ENCODE measurements at regions not wholly inside any gene's neighbourhood (a gene's known extent, or its start where the extent isn't known, plus 50 kb on each side); places are given as distances from the start of the nearest gene placed in this dataset.

DNA sequence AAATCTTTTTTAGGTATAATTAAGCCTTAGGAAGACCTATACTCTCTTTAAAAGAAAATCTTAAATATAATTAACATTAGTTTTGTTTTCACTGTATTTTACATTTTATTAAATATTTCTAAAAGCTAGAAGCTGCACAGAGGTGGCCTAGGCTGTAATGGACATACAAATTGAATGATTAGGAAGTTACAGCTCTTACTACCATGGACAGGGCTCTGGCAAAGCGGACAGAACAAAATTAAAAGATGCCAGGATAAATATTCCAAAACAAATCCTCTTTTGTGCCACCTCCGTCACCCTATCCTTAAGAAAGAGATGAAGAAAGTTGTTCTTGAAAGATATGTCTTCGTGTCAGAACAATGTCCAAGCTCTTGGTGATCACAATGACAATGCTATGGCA is 376.5 kb downstream of the ETNK1 start:
- Histone ChIP-seq H3F3A (ENCODE audit: low read depth) (no peaks in the 10 kb centered on the region), H3K4me1 (ENCODE audit: insufficient read depth, low read length, poor library complexity, severe bottlenecking) (no peaks in the 10 kb centered on the region)

DNA sequence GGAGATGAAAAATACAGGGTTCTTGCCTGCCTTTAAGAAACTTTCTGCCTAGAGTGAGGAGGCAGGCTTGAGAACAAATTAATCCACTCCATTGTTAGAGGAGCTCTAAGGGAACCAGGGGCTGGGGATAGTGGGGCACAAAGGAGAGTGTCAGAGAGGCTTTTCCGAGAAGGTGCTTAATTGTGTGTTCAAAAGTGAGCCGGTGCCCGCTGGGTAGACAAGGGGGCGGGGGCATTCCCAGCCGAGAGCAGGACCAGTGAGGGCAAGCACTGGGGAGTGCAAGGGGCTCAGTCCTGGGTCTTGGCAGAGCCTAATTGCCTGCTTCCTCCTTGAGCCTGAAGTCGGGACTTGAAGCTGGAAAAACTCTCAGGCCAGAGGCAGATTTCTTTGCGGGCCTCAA is 377.4 kb downstream of the ETNK1 start:
- H2AFZ ChIP-seq (ENCODE audit: low read length): no peak overlapping the region
- H4K20me1 ChIP-seq (ENCODE audit: insufficient read depth, low read length, poor library complexity, severe bottlenecking): no peaks in the 10 kb centered on the region
- H3K9me3 ChIP-seq (ENCODE audit: insufficient read depth, low read depth, low read length): no peaks in the 10 kb centered on the region; the same call in 1 of the 2 replicates
- H3K27me3 ChIP-seq (ENCODE audit: insufficient read depth, low read length, poor library complexity, severe bottlenecking): no peaks in the 10 kb centered on the region
- no peaks in the 10 kb centered on the region for H3K79me2 ChIP-seq (ENCODE audit: insufficient read depth, low read length)
- H3F3A ChIP-seq (ENCODE audit: low read depth): no peaks in the 10 kb centered on the region
- no peak overlapping the region for H3K9ac ChIP-seq (ENCODE audit: low read depth, low read length, poor library complexity, severe bottlenecking)
- H3K9me2 ChIP-seq (replicated peaks; ENCODE audit: low read depth, low read length): no peaks in the 10 kb centered on the region
- H3K4me2 ChIP-seq (ENCODE audit: low read depth, low read length, poor library complexity, severe bottlenecking): no peak overlapping the region
- H3K4me1 ChIP-seq (ENCODE audit: insufficient read depth, low read length, poor library complexity, severe bottlenecking): no peaks in the 10 kb centered on the region
- no peaks in the 10 kb centered on the region for H3K36me3 ChIP-seq (ENCODE audit: insufficient read depth, low read length)
- no peak overlapping the region for H3K4me3 ChIP-seq (ENCODE audit: low read length, poor library complexity, severe bottlenecking)
- TF ChIP-seq, protein P1, sequence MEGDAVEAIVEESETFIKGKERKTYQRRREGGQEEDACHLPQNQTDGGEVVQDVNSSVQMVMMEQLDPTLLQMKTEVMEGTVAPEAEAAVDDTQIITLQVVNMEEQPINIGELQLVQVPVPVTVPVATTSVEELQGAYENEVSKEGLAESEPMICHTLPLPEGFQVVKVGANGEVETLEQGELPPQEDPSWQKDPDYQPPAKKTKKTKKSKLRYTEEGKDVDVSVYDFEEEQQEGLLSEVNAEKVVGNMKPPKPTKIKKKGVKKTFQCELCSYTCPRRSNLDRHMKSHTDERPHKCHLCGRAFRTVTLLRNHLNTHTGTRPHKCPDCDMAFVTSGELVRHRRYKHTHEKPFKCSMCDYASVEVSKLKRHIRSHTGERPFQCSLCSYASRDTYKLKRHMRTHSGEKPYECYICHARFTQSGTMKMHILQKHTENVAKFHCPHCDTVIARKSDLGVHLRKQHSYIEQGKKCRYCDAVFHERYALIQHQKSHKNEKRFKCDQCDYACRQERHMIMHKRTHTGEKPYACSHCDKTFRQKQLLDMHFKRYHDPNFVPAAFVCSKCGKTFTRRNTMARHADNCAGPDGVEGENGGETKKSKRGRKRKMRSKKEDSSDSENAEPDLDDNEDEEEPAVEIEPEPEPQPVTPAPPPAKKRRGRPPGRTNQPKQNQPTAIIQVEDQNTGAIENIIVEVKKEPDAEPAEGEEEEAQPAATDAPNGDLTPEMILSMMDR (conservative IDR thresholded peaks at IDR 0.05; ENCODE audit: low read length): no peak
- TF ChIP-seq EZH2phosphoT487 (IDR thresholded peaks at IDR 0.05; ENCODE audit: borderline replicate concordance): no peak

More for the DNA sequence above, 376.5 kb downstream of the ETNK1 start:
- H3K36me3 ChIP-seq (ENCODE audit: insufficient read depth, low read length): no peaks in the 10 kb centered on the region
- no peak overlapping the region for H3K4me2 ChIP-seq (ENCODE audit: low read depth, low read length, poor library complexity, severe bottlenecking)
- H3K9ac ChIP-seq (ENCODE audit: low read depth, low read length, poor library complexity, severe bottlenecking): no peak overlapping the region
- H3K9me3 ChIP-seq (ENCODE audit: insufficient read depth, low read depth, low read length): no peaks in the 10 kb centered on the region; the same call in 1 of the 2 replicates
- no peak overlapping the region for H2AFZ ChIP-seq (ENCODE audit: low read length)
- H3K27me3 ChIP-seq (ENCODE audit: insufficient read depth, low read length, poor library complexity, severe bottlenecking): no peaks in the 10 kb centered on the region
- no peak overlapping the region for H3K4me3 ChIP-seq (ENCODE audit: low read length, poor library complexity, severe bottlenecking)
- no peaks in the 10 kb centered on the region for H4K20me1 ChIP-seq (ENCODE audit: insufficient read depth, low read length, poor library complexity, severe bottlenecking)
- TF ChIP-seq, protein P1 (conservative IDR thresholded peaks at IDR 0.05; ENCODE audit: low read length): no peak
- no peak for TF ChIP-seq EZH2phosphoT487 (IDR thresholded peaks at IDR 0.05; ENCODE audit: borderline replicate concordance)
- no peaks in the 10 kb centered on the region for H3K9me2 ChIP-seq (replicated peaks; ENCODE audit: low read depth, low read length)
- H3K79me2 ChIP-seq (ENCODE audit: insufficient read depth, low read length): no peaks in the 10 kb centered on the region

DNA sequence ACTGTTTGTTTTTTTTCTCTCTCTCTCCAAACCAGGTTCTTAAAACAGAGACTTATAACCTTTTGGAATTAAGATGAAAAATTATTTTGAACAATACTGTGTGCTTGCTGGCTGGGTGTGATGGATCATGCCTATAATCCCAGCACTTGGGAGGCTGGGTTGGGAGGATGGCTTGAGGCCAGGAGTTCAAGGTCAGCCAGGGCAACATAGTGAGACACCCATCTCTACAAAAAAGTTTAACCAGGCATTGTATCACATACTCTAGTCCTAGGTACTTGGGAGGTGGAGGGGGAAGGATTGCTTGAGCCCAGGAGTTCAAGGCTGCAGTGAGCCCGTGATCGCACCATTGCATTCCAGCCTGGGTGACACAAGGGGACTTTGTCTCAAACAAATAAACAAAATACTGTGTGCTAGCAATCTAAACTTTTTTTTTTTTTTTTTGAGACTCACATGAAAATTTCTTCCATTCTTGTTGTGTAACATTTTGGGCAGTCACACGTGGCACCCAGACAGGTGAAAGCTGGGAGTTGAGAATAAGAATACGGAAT is 379.6 kb downstream of the ETNK1 start:
- Histone ChIP-seq H3K9me2 (replicated peaks; ENCODE audit: low read depth, low read length) (no peaks in the 10 kb centered on the region), H3K4me2 (ENCODE audit: low read depth, low read length, poor library complexity, severe bottlenecking) (no peak overlapping the region)

More for the DNA sequence above, 379.6 kb downstream of the ETNK1 start:
- Histone ChIP-seq H3K4me3 (ENCODE audit: low read length, poor library complexity, severe bottlenecking) (no peak overlapping the region), H2AFZ (ENCODE audit: low read length) (no peak overlapping the region), H3K9me3 (ENCODE audit: insufficient read depth, low read depth, low read length) (no peaks in the 10 kb centered on the region), H3K79me2 (ENCODE audit: insufficient read depth, low read length) (no peaks in the 10 kb centered on the region), H3K4me1 (ENCODE audit: insufficient read depth, low read length, poor library complexity, severe bottlenecking) (no peaks in the 10 kb centered on the region), H3F3A (ENCODE audit: low read depth) (no peaks in the 10 kb centered on the region), H3K27me3 (ENCODE audit: insufficient read depth, low read length, poor library complexity, severe bottlenecking) (no peaks in the 10 kb centered on the region), H4K20me1 (ENCODE audit: insufficient read depth, low read length, poor library complexity, severe bottlenecking) (no peaks in the 10 kb centered on the region), H3K9ac (ENCODE audit: low read depth, low read length, poor library complexity, severe bottlenecking) (no peak overlapping the region), H3K36me3 (ENCODE audit: insufficient read depth, low read length) (no peaks in the 10 kb centered on the region)
- TF ChIP-seq, protein P1 (conservative IDR thresholded peaks at IDR 0.05; ENCODE audit: low read length): no peak
- TF ChIP-seq EZH2phosphoT487 (IDR thresholded peaks at IDR 0.05; ENCODE audit: borderline replicate concordance): no peak

Measured in Loucy (cell line).